Breast epithelium (tissue), 4 donors: ENCODE measurements at regions not wholly inside any gene's neighbourhood (a gene's known extent, or its start where the extent isn't known, plus 50 kb on each side); places are given as distances from the start of the nearest gene placed in this dataset.
A peak's percentile ranks its signal among the peaks of the same experiment; 100 is the strongest.

Experiments
- DNase-seq, 2 donors: peaks; one replicate each; pipeline ENCODE4 v3.0.0-alpha.2; 2019; ENCODE audit warnings: low spot score in 2 of 2
- H3K27ac ChIP-seq, 2 donors: fragments of 200-600 bp; sonication (generic) in 1 of 2; one replicate each; pipeline ENCODE4 v1.5.1; 2016 to 2019; ENCODE audit warnings: mild to moderate bottlenecking in 1 of 2
- H3K27me3 ChIP-seq, 2 donors: fragments of 200-600 bp; sonication (generic) in 1 of 2; one replicate each; pipeline versions ENCODE4 v1.5.1 to v1.6.0; 2017 to 2019; ENCODE audit warnings: control low read depth in 1 of 2, mild to moderate bottlenecking in 1 of 2
- H3K36me3 ChIP-seq: fragments of 200-600 bp; one replicate; pipeline ENCODE4 v1.5.1; 2019
- H3K4me1 ChIP-seq, 2 donors: fragments of 200-600 bp; sonication (generic); one replicate each; pipeline ENCODE4 v1.5.1; 2016 to 2019; ENCODE audit warnings: control low read depth in 1 of 2
- H3K4me3 ChIP-seq, 3 donors: fragments of 200-600 bp; sonication (generic); 1 replicate in 2 of 3; 2 replicates in 1 of 3; pipeline ENCODE4 v1.5.1; 2016 to 2019; ENCODE audit warnings: mild to moderate bottlenecking in 3 of 3, moderate library complexity in 2 of 3
- H3K9me3 ChIP-seq, 2 donors: fragments of 200-600 bp; sonication (generic) in 1 of 2; one replicate each; pipeline ENCODE4 v1.5.1; 2016 to 2019; ENCODE audit warnings: control low read depth in 1 of 2
- CTCF ChIP-seq, 3 donors: fragments of 450-650 bp; IDR thresholded peaks; one replicate each; pipeline ENCODE4 v1.5.1; 2016 to 2017; ENCODE audit warnings: antibody characterized with exemption in 3 of 3, mild to moderate bottlenecking in 3 of 3, moderate library complexity in 3 of 3
- POLR2A ChIP-seq: fragments of 450-650 bp; IDR thresholded peaks from one replicate; pipeline ENCODE4 v1.6.1; 2016; ENCODE audit warnings: antibody characterized with exemption, mild to moderate bottlenecking, moderate library complexity
- POLR2AphosphoS5 ChIP-seq, 3 donors: sonication (generic); formaldehyde crosslinking; IDR thresholded peaks; one replicate each; pipeline ENCODE4 v1.6.1; 2017; ENCODE audit warnings: antibody characterized with exemption in 3 of 3
- intact Hi-C: fragments of 100-400 bp; cut with DNase I; formaldehyde crosslinking; loops from one replicate; pipeline ENCODE4 v1.15.1; 2023; ENCODE audit warnings: low total_unique reads

GRCh38 chr20:39623584-39624234, 661.6 kb downstream of the DHX35 start:
- Histone ChIP-seq H3K36me3 (no peaks in the 10 kb centered on the region), H3K27ac (peak overlapping the region; percentile 59 to 66), H3K9me3 (no peaks in the 10 kb centered on the region), H3K27me3 (no peaks in the 10 kb centered on the region), H3K4me1 (no peaks in the 10 kb centered on the region), H3K4me3 (no peak overlapping the region)
- TF ChIP-seq CTCF (IDR thresholded peaks at IDR 0.05) (no peak), POLR2A (no peak), POLR2AphosphoS5 (IDR thresholded peaks at IDR 0.05) (peak in 2 of 3 donors; percentile 14 to 52)
- intact Hi-C loops: no loop called here
- DNase-seq: no peak

GRCh38 chr20:39619271-39619785, 657.2 kb downstream of the DHX35 start:
- Histone ChIP-seq H3K27me3 (no peaks in the 10 kb centered on the region), H3K36me3 (no peaks in the 10 kb centered on the region), H3K9me3 (no peaks in the 10 kb centered on the region), H3K27ac (no peak overlapping the region), H3K4me3 (no peak overlapping the region), H3K4me1 (no peaks in the 10 kb centered on the region)
- no peak for DNase-seq
- intact Hi-C loops: no loop called here
- no peak for TF ChIP-seq POLR2A
- TF ChIP-seq CTCF (IDR thresholded peaks at IDR 0.05): no peak
- TF ChIP-seq POLR2AphosphoS5 (IDR thresholded peaks at IDR 0.05): no peak

GRCh38 chr20:39611901-39612300, 649.8 kb downstream of the DHX35 start:
- no peak for TF ChIP-seq CTCF (IDR thresholded peaks at IDR 0.05)
- no peak for TF ChIP-seq POLR2AphosphoS5 (IDR thresholded peaks at IDR 0.05)
- H3K27ac ChIP-seq: no peak overlapping the region
- DNase-seq: no peak
- H3K4me3 ChIP-seq: no peak overlapping the region
- H3K4me1 ChIP-seq: no peaks in the 10 kb centered on the region
- H3K27me3 ChIP-seq: no peaks in the 10 kb centered on the region
- H3K9me3 ChIP-seq: peaks cover 0 to 6% of the 10 kb centered on the region in 2 donors
- intact Hi-C loops: no loop called here
- no peaks in the 10 kb centered on the region for H3K36me3 ChIP-seq

GRCh38 chr20:39607141-39607540, 645.0 kb downstream of the DHX35 start:
- no peak for DNase-seq
- Histone ChIP-seq H3K4me1 (no peaks in the 10 kb centered on the region), H3K4me3 (no peak overlapping the region), H3K27ac (no peak overlapping the region), H3K36me3 (no peaks in the 10 kb centered on the region), H3K27me3 (no peaks in the 10 kb centered on the region), H3K9me3 (peaks cover 0 to 6% of the 10 kb centered on the region in 2 donors)
- TF ChIP-seq CTCF (IDR thresholded peaks at IDR 0.05): no peak
- TF ChIP-seq POLR2A: no peak
- no peak for TF ChIP-seq POLR2AphosphoS5 (IDR thresholded peaks at IDR 0.05)
- intact Hi-C loops: no loop called here

- intact Hi-C loops: no loop called here
- no peak for DNase-seq
- Histone ChIP-seq H3K4me3 (no peak overlapping the region), H3K4me1 (no peaks in the 10 kb centered on the region), H3K27ac (no peak overlapping the region), H3K36me3 (no peaks in the 10 kb centered on the region), H3K27me3 (no peaks in the 10 kb centered on the region), H3K9me3 (peaks cover 0 to 6% of the 10 kb centered on the region in 2 donors)
- TF ChIP-seq POLR2AphosphoS5 (IDR thresholded peaks at IDR 0.05) (no peak), POLR2A (no peak), CTCF (IDR thresholded peaks at IDR 0.05) (no peak)
These were observed 643.8 kb downstream of the DHX35 start for GRCh38 chr20:39605908-39606307.
